KBM-7 (cell line): ENCODE measurements at regions not wholly inside any gene's neighbourhood (a gene's known extent, or its start where the extent isn't known, plus 50 kb on each side); places are given as distances from the start of the nearest gene placed in this dataset.
"Not testable (repeated sequence)": the region's sequence is repeated elsewhere in the genome, so short reads cannot be mapped to it uniquely, and the experiment has no call there.

Source experiments
- DNase-seq: peaks from one replicate; pipeline ENCODE4 v3.0.0-alpha.2; 2015
- in situ Hi-C: fragments of 300-500 bp; cut with MboI; formaldehyde crosslinking; loops from 2 replicates; pipeline ENCODE4 v1.14.3; 2020; ENCODE audit warnings: low sequenced_read_pairs, low pct_unique_long_range_greater_than_20kb, mixed read lengths

DNA sequence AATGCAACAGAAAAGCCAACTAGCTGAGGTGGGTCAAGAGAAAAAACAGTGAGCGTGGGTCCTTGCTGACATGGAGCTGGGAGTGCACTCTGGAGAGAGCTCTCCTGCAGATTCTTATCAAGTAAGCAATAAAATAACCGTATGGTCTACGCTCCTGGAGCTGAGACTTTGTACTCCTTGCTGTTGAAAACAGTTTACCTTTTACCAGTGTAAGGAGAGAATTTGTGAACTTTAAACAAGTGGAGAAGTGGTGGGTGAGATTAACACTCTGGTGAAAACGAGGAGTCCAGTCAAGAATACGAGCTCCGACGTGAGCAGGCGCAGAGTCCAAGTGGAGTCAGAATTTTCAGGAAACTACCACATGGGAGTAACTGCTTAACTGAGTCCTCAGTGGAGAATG lies 156.1 kb upstream of the ERCC6L2 start:
- no peak for DNase-seq
- in situ Hi-C loops, result no loop called here

DNA sequence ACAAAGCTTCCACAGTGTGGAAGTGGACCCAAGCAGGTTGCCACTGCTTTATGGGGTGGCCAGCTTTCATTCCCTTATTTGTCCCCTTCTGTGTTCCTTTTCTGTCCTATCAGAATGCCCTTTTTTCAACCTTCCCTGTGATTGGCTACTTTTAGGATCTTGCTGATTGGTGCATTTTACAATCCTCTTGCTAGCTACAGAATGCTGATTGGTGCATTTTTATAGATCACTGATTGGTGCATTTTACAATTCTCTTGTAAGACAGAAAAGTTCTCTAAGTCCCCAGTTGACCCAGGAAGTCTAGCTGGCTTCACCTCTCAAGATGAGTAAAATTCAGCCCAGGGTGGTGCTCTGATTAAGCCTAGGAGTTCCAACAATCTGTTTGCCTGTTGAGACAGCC lies 157.2 kb upstream of the ERCC6L2 start:
- no peak for DNase-seq
- in situ Hi-C loops, result no loop called here

DNA sequence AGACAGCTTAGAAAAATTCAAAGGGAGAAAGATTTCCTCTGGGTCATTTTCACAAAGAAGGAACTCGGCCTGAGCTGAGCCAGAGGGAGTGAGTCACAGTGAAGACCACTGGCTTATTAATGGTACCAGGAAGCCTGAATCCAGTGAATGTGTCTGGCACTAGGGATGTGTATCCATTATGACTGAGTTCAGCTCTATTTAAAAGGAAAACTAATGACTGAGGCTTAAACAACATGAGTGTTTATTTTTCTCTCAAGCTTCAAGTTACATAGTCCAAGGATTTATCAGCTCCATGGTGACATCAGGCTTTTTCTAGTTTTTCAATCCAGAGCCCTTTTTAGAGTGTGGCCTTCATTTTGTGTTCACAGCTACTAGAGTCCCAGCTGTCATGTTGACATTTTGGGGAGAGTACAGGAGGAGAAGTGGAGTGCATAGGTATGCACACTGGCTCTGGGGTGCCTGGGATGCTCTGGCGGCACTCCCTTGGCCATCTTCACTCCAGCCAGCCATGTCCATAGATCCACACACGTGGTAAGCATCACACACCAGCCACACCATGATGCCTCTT lies 159.5 kb upstream of the ERCC6L2 start:
- no peak for DNase-seq
- in situ Hi-C loops, result no loop called here

DNA sequence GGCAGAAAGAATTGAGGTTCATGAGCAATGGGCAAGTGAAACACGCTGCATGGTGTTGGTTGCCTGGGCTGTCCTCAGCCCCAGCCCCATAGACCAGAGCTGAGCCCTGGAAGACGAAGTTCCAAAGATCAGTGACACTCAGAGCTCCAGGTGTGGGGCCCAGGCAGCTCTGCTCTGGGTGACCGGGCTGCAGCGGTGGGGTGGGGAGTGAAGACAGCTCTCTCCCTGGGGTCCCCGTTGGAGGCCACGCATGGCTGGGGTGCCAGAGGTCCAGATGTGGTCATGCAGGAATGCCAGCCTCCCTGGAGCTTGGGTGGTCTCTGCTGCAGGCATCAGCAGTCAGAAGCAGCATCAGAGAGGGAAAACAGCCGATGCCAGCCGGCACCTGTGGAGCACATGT lies 165.0 kb upstream of the ERCC6L2 start:
- in situ Hi-C loops, result no loop called here
- no peak for DNase-seq

DNA sequence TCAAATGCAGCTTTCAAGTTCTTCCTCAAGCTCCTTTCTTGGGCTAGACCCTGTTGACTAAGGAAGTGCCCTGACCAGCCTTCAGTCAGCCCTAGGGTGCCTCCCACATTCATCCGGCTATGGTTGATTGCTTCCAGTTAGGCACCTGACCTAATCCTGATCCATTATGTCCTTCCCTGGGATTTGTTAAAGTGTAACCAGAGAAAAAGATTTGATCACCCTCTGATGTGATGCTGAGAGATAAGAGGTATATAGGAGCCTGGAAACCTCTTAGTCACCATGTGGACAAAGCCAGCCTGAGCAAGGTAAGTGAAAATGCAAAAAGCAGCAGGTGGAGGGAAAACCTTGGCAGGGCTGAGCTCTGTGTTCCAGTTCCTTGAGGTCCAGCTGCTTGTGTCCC lies 178.8 kb upstream of the ERCC6L2 start:
- DNase-seq, result no peak
- in situ Hi-C loops, result no loop called here

DNA sequence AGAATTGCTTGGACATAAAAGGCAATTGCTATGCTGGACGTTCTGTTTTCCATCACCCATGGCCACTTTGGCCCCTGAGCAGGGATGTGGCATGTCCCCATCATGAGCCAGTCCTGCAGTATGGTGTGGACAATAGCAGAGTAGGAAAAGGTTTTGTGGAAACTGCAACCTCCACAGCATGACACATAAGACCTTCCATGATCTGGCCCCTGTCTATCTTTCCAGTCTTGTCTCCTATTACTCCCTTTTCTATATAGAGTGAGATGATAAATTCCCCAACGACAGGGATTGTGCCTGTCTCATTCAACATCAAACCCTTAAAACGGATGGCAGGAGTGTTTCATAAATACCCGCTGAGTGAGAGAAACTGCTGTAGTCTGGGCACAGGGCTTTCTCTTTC lies 174.7 kb upstream of the PTCH1 start:
- in situ Hi-C loops, result no loop called here
- no peak for DNase-seq

DNA sequence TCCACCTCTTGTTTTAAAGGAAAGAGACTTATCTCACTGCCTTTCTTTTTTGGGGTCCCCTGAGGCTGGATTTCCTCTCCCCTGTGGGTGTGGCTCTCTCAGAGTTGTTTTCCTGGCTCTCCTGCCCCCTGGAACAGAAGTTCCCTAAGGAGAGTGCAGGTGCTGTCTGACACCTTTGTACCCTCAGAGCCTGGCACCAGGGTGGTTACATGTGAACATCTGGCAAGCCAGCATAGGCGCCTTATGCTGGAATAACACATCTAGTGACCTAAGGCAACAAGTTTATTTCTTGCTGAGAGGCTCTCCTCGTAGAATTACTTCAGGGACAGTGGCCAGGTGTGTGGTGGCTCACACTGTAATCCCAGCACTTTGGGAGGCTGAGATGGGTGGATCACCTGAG lies 172.9 kb upstream of the PTCH1 start:
- in situ Hi-C loops, result no loop called here
- DNase-seq, result no peak

DNA sequence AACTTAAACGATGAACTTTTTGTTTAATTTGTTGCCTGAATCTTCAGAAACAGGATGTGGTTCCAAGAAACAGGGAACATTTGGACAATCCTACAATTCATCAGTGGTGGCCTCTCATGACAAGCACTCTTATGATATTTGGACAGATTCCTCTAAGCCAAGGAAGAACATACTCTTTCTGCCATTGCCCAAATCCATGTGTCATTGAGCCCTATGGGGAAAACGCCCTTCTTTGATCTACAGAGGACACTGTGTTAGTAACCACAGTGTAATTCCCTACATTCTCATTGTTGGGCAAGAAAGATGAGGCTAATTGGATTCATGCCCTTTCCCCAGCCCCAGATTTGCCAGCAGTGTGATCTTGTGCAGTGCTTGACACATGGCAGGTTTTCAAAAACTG lies 167.7 kb upstream of the PTCH1 start:
- no peak for DNase-seq
- in situ Hi-C loops, result no loop called here

DNA sequence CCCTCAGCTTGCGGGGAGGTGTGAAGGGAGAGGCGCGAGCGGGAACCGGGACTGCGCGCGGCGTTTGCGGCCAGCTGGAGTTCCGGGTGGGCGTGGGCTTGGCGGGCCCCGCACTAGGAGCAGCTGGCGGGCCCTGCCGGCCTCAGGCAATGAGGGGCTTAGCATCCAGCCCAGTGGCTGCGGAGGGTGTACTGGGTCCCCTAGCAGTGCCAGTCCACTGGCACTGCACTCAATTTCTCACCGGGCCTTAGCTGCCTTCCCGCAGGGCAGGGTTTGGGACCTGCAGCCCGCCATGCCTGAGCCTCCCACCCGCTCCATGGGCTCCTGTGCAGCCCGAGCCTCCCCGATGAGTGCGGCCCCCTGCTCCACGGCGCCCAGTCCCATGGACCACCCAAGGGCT lies 163.5 kb upstream of the PTCH1 start:
- DNase-seq, in situ Hi-C loops: not testable (repeated sequence)

DNA sequence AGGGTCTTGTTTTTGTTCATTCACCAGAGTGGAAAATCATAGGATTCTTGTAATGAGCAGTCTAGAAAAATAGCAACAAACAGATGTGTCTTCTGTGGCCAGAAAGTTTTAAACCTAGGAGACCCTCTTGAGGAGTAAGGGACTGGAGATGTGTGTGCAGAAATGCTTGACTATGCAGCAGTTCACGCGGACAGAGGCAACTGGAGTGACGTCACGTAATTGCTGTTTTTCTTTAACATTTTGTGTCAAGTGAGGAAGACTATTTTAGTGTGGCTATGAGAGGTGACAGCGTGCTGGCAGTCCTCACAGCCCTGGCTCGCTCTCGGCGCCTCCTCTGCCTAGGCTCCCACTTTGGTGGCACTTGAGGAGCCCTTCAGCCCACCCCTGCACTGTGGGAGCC lies 163.1 kb upstream of the PTCH1 start:
- in situ Hi-C loops, result no loop called here
- DNase-seq, result no peak

DNA sequence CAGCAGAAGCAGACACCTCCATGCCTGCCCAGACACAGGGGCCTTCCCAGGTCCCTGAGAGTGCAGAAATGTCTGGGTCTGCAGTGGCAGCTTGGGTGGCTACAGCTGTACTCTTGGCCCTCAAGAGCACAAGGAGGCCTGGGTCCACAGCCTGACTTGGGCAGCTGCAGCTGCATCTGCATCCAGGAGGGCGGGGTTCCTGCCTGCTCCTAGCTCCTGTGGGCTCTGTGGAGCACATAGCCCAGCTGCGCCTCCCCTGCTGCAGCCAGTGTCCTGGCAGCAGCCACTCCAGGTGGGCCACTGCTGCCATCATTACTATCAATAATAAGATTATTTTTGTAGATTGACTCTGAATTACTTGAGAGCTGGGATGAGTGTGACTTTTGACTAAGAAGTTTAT lies 162.0 kb upstream of the PTCH1 start:
- no peak for DNase-seq
- in situ Hi-C loops, result no loop called here

DNA sequence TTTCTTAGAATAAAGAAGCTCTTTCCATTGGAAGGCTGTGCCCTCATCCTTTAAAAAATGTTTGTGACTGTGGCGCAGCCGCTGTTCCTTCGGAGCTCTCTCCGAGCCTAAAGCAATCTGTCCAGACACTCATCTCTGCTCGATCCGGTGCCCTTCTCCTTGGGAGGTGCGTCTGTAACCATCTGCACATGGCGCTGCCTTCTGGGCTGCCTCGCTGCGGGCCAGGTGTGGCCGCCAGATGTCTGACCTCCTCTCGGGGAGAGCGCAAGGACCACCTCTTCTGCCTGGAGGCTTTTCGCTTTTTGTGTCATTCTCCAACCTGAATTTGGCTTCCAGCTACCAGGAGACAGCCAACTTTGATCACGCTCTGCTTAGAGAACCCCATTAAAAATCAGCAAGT lies 153.4 kb upstream of the PTCH1 start:
- in situ Hi-C loops, result no loop called here
- DNase-seq, result no peak

DNA sequence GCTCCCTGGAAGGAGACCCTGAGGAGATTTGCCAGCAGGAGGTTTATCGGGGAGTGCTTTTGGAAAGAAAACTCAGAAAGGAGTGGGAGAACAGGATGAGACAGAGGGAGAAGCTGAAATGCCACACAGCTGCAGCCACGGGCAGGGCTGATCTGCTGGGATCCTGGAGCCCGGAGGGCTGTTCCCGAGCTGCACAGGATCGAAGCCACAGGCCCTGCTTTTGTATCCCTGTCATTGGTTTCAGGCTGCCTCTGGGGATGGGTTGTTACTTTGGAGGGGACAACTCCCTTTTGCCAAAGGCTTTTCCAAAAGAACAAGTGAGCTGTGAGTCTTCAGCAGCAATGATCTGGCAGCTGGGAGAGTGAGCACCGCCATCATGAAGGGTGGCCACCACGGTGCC lies 152.5 kb upstream of the PTCH1 start:
- in situ Hi-C loops, result no loop called here
- no peak for DNase-seq

DNA sequence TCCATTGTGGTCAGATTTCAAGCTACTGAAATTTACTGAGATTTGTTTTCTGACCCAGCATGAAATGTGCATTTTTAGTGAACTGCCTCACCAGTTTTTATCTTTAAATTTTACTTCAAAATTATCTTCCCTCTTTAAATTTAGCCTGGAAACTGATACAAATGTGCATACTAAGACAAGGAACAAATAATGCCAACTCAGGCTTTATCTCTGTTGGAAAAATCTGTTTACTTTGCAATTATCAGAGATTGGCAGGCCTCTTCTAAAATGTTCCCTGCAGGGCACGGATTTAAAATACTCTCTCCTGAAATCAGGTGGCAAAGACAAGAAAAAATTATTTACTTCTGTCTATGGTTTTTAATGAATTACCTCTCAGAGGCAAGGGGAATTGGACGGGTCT lies 151.0 kb upstream of the PTCH1 start:
- in situ Hi-C loops, result no loop called here
- DNase-seq, result no peak

DNA sequence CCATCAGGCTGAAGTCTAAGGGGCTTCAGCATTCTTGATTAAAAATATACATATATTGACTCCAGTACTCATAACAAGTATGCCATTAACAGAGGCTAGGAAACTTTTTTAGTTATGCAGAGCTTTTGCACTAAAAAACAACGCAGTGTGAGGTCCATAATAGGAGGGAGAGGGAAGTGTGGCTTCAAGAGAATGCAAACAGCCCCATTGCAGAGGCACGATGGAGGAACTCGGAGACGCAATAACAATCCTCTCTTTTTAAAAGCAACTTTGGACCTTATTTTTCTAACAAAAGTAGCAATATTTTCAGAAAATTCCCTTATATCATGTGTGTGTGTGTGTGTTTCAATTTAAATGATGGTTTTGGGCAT lies 150.0 kb upstream of the PTCH1 start:
- in situ Hi-C loops, result no loop called here
- DNase-seq, result no peak

DNA sequence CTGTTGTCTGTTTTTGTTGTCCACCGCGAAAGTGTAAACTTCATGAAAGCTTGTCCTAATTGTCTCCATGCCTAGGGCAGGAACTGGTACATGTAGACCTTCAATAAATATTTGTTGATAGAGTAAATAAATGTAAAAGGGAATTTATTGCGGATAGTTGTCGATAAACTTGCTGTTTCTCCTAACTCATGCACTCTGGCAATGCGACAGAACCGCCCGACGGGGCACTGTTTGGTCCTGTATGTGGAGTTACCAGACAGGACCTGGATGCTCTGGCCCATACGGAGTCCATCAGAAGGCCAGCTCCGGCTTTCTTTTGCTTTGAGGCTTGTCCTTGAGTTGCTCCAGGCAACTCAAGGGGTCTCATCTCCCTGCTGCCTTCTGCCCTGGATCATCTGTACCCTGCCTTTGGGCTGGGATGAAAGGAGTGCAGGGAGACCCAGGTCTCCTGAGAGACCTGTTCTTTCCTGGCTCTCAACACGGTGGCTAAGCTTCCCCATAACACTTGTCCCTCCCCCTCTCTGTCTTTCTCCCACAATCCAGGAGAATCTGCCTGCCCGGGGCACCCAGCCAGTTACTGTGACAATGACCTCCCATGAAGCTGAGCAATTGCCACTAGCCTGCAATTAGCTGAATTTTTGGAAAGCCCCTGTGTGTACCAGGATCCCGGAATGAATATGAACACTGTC lies 149.5 kb upstream of the PTCH1 start:
- in situ Hi-C loops, result no loop called here
- DNase-seq, result no peak

DNA sequence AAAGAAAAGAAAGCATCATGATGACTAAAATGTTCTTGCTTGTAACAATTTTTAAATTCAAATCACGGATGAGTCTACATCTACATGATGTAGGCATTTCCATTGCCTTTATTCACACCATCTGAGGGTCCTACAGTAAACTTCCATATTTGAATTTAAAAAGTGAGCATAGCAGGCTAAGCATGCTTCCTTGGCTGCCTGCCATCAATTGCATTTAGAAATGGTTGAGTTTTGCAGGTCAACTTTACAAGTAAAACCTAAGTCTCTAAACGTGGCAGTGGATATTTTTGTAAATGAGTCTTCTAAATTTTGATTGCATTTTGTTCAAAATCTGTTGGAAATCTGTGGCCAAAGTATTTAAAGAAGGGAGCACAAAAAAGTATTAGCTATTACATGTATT lies 136.5 kb upstream of the PTCH1 start:
- no peak for DNase-seq
- in situ Hi-C loops, result no loop called here

DNA sequence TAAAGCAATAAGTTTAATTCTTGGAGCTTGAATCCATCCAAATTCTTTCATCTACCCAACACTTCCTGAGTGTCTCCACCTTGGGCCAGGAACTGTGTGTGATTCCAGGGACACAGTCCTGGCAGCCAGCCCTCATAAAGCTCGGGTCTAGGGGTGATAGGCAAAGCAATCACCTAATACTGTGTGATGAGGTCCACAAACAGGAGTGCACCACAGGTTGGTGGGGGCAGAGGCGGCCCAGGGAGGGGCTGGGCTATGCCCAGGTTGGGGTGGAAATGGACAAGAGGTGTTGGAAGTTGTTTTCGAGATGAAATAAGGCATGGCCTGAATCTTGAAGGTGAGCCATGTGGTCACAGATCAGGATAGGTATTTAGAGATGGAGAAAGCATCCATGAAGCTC lies 133.9 kb upstream of the PTCH1 start:
- no peak for DNase-seq
- in situ Hi-C loops, result no loop called here

DNA sequence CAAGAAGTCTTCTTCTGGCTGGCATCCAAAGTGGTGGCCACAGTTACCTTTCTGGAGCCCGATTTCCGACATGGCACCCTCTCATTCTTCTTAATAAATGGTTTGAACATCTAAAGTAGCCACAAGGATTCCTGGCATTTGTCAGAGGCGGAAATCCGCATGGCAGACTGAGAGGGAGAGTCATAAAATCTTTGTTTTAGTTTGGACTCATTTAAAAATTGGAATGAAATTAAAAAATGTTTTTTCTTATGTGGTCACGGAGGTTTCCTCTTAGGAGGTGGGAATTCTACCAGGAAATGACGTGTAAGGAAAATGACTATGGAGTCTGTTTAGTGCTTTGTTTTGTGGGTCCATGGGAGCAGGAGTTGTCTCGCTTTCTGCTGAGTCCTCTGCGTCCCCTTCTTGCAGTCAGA lies 133.0 kb upstream of the PTCH1 start:
- in situ Hi-C loops, result no loop called here
- DNase-seq, result no peak

DNA sequence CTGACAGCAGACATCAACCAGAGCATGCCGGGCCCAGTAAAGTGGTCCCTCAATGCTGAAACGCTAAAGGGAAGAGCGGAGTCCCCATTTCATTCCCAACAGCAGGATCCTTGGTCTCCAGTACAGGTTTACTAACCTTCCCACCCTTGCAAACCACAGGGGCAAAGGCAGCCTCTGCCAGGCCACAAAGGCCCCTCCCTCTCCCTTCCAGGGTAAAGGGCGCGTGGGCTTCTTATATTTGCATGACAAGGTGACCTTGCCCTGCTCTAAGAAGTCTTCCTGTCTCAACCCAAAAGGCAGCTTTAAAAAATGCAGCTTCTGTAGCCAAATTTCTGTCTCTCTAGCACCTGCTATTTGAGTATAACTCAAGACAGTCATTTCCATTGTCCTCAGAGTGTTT lies 131.5 kb upstream of the PTCH1 start:
- in situ Hi-C loops, result no loop called here
- DNase-seq, result no peak

DNA sequence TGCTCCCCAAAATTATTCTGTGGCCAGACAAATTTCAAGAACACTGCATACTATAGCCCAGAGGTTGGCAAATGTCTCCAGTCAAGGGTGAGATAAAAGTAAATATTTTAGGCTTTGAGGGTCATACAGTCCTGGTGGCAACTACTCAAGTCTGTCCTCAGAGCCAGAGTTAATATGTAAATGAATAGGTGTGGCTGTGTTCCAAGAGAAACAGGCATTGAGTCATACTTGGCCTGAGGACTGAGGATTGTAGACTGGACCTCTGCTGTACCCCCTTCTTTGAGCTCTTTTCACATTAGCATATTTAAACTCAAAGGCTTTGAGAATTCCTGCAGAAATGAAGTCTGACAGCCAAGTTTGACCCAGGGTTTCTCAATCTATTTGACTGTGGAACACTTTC lies 129.2 kb upstream of the PTCH1 start:
- in situ Hi-C loops, result no loop called here
- DNase-seq, result no peak

DNA sequence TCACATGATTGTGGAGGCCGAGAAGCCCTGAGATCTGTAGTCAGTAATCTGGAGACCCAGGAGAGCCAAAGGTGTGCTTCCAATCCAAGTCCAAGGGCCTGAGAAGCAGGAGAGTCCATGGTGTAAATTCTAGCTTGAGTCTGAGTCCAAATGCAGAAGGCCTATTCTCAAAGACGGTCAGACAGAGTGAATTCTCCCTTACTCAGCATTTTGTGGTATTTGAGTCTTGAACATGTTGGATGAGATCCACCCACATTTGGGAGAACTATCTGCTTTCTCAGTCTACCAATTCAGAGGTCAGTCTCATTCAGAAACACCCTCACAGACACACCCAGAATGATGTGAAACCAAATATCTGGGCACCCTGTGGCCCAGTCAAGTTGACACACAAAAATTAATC lies 128.8 kb upstream of the PTCH1 start:
- DNase-seq, result no peak
- in situ Hi-C loops, result no loop called here
